ENCODE measurements at regions not wholly inside any gene's neighbourhood (a gene's known extent, or its start where the extent isn't known, plus 50 kb on each side); places are given as distances from the start of the nearest gene placed in this dataset.
A peak's percentile ranks its signal among the peaks of the same experiment; 100 is the strongest.
"Not testable (repeated sequence)": the region's sequence is repeated elsewhere in the genome, so short reads cannot be mapped to it uniquely, and the experiment has no call there.

- H3K4me3 ChIP-seq (ENCODE audit: low read depth, low read length): no peak overlapping the region
- DNase-seq (ENCODE audit: low read depth): no peak
- TF ChIP-seq, protein P1, sequence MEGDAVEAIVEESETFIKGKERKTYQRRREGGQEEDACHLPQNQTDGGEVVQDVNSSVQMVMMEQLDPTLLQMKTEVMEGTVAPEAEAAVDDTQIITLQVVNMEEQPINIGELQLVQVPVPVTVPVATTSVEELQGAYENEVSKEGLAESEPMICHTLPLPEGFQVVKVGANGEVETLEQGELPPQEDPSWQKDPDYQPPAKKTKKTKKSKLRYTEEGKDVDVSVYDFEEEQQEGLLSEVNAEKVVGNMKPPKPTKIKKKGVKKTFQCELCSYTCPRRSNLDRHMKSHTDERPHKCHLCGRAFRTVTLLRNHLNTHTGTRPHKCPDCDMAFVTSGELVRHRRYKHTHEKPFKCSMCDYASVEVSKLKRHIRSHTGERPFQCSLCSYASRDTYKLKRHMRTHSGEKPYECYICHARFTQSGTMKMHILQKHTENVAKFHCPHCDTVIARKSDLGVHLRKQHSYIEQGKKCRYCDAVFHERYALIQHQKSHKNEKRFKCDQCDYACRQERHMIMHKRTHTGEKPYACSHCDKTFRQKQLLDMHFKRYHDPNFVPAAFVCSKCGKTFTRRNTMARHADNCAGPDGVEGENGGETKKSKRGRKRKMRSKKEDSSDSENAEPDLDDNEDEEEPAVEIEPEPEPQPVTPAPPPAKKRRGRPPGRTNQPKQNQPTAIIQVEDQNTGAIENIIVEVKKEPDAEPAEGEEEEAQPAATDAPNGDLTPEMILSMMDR (IDR thresholded peaks at IDR 0.05; ENCODE audit: insufficient read depth, low read depth, low read length): no peak
Observed at GRCh38 chr7:4472728-4473127, 209.4 kb upstream of the FOXK1 start.

GRCh38 chr7:4479367-4480039 lies 202.6 kb upstream of the FOXK1 start:
- peak; percentile 21 for DNase-seq (ENCODE audit: low read depth)
- TF ChIP-seq, protein P1 (IDR thresholded peaks at IDR 0.05; ENCODE audit: insufficient read depth, low read depth, low read length): peak; percentile 31
- H3K4me3 ChIP-seq (ENCODE audit: low read depth, low read length): no peak overlapping the region

- not testable (repeated sequence) for DNase-seq (ENCODE audit: low read depth); H3K4me3 ChIP-seq (ENCODE audit: low read depth, low read length)
Observed at GRCh38 chr7:4480131-4480530, 202.0 kb upstream of the FOXK1 start.

- H3K4me3 ChIP-seq (ENCODE audit: low read depth, low read length): no peak overlapping the region
- TF ChIP-seq, protein P1 (IDR thresholded peaks at IDR 0.05; ENCODE audit: insufficient read depth, low read depth, low read length): no peak
- DNase-seq (ENCODE audit: low read depth): no peak
Observed at GRCh38 chr7:4483851-4484250, 198.2 kb upstream of the FOXK1 start.

DNA sequence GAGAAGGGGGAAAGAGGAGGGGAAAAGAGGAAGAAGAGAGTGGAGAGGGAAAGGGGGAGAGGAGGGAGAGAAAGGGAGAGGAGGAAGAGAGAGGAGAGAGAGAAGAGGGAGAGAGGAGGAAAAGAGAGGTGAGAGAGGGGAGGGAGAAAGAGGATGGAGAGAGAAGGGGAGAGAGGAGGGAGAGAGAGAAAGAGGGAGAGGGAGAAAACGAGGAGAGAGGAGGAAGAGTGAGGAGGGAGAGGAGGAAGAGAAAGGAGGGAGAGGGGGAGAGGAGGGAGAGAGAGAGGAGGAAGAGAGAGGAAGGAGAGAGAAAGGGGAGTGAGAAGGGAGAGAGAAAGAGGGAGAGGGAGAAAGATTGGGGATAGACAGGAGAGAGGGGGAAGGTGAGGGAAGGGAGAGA lies 197.6 kb upstream of the FOXK1 start:
- H3K4me3 ChIP-seq (ENCODE audit: low read depth, low read length): no peak overlapping the region
- TF ChIP-seq, protein P1 (IDR thresholded peaks at IDR 0.05; ENCODE audit: insufficient read depth, low read depth, low read length): no peak
- DNase-seq (ENCODE audit: low read depth): no peak

DNA sequence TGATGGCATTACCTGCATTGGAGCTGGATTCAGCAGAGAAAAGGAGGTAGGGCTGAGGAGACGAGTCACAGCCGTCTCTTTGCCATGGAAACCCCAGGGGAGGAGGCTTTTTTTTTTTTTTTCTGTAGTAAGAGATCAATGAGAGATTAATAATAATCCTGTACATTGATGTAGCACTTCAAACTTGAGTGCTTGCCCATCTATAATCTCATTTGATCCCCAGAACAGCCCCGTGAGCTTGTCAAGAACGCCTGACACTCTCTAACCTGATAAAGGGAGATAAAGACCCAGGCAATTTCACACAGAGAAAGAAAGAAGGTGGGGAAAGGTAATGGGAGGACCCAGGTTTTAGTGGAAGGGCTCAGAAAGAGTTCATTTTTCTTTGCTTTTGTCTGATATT lies 195.2 kb upstream of the FOXK1 start:
- DNase-seq (ENCODE audit: low read depth): no peak
- TF ChIP-seq, protein P1 (IDR thresholded peaks at IDR 0.05; ENCODE audit: insufficient read depth, low read depth, low read length): no peak
- no peak overlapping the region for H3K4me3 ChIP-seq (ENCODE audit: low read depth, low read length)

DNA sequence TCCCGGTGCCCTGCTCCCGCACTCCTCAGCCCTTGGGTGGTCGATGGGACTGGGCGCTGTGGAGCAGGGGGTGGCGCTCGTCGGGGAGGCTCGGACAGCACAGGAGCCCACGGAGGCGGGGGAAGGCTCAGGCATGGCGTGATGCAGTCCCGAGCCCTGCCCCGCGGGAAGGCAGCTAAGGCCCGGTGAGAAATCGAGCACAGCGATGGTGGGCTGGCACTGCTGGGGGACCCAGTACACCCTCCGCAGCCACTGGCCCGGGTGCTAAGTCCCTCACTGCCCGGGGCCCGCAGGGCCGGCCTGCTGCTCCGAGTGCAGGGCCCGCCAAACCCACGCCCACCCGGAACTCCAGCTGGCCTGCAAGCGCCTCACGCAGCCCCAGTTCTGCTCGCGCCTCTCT lies 185.2 kb upstream of the FOXK1 start:
- not testable (repeated sequence) for H3K4me3 ChIP-seq (ENCODE audit: low read depth, low read length); DNase-seq (ENCODE audit: low read depth)

DNA sequence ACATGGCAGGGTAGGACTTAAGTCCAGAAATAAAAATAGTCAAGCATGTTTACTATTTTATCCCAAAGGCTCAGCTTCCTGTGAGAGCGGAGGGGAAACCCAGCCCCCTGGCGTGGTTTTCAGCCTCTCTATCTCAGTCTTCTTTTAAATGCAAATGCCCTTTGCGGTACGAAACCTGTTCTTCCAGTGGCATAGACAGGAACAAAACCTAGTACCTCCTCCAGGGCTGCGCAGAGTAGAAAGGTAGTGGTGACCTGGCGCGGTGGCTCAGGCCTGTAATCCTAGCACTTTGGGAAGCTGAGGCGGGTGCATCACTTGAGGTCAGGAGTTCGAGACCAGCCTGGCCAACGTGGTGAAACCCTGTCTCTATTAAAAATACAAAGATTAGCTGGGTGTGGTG lies 181.3 kb upstream of the FOXK1 start:
- no peak overlapping the region for H3K4me3 ChIP-seq (ENCODE audit: low read depth, low read length)
- no peak for DNase-seq (ENCODE audit: low read depth)
- TF ChIP-seq, protein P1 (IDR thresholded peaks at IDR 0.05; ENCODE audit: insufficient read depth, low read depth, low read length): no peak

- not testable (repeated sequence) for H3K4me3 ChIP-seq (ENCODE audit: low read depth, low read length); DNase-seq (ENCODE audit: low read depth)
Observed at GRCh38 chr7:4507886-4508285, 174.2 kb upstream of the FOXK1 start.
